K562 (cell line): ENCODE measurements at regions not wholly inside any gene's neighbourhood (a gene's known extent, or its start where the extent isn't known, plus 50 kb on each side); places are given as distances from the start of the nearest gene placed in this dataset.

ENCODE experiments used
- ATAC-seq: fragments of 200-7000 bp; cut with Tn5 transposase; 3 replicates; pipeline ENCODE4 v1.9.1; 2020; ENCODE audit warnings: moderate library complexity
- BruUV-seq: library from RNA; stranded (reverse); fragments of 400-500 nt; replicated peaks from 2 replicates; lab custom pipeline; 2021; lab: Mats Ljungman, UMichigan
- CTCF ChIA-PET: fragments of 300-600 bp; formaldehyde crosslinking; extraction: SDS; loops from one replicate; lab custom pipeline; 2021; ENCODE audit warnings: low intra/inter-chr PET ratio; lab: Yijun Ruan, JAX
- POLR2A ChIA-PET: fragments of 300-600, 350-650 bp; sonication (Branson Sonifier 250); formaldehyde crosslinking; extraction: SDS; loops from one replicate; lab custom pipeline; 2021; ENCODE audit warnings: antibody characterized with exemption, inconsistent platforms; lab: Yijun Ruan, JAX
- DNase-seq, 4 experiments: peaks; one replicate each; pipeline versions ENCODE4 v3.0.0 to v3.0.0-alpha.2; 2011 to 2018; ENCODE audit warnings: low spot score in 3 of 4, mixed read lengths in 3 of 4; ENCODE audit errors: extremely low read depth in 1 of 4
- FAIRE-seq: peaks from 2 replicates; lab custom pipeline; 2011; peaks lifted over from hg19 to GRCh38; lab: Jason Lieb, UNC
- H2AFZ ChIP-seq: 2 replicates; pipeline ENCODE4 v1.6.0; 2011; ENCODE audit warnings: low read depth, low read length, control low read depth, inconsistent platforms
- H3K27ac ChIP-seq: fragments of 200-600 bp; 3 replicates; pipeline ENCODE4 v1.8.0; 2011; ENCODE audit warnings: low read depth, mild to moderate bottlenecking, control low read depth, inconsistent platforms, low read length, moderate library complexity, mixed read lengths; ENCODE audit errors: extremely low read depth
- H3K27me3 ChIP-seq, 2 experiments: fragments of 300-600 bp in 1 of 2; 2 replicates in 1 of 2; 3 replicates in 1 of 2; pipeline versions ENCODE4 v1.6.0 to v1.8.0; 2011; ENCODE audit warnings: inconsistent platforms in 2 of 2, low read length in 2 of 2, mild to moderate bottlenecking in 1 of 2, mixed read lengths in 1 of 2, moderate library complexity in 1 of 2; ENCODE audit not compliant: control insufficient read depth in 2 of 2, insufficient read depth in 2 of 2
- H3K36me3 ChIP-seq: fragments of 300-600 bp; 3 replicates; pipeline ENCODE4 v1.8.0; 2011; ENCODE audit warnings: mild to moderate bottlenecking, low read length, inconsistent platforms; ENCODE audit not compliant: control insufficient read depth, insufficient read depth
- H3K4me1 ChIP-seq, 2 experiments: fragments of 200-600 bp in 1 of 2; replicated peaks in 1 of 2; 2 replicates in 1 of 2; 3 replicates in 1 of 2; pipeline versions ENCODE4 v1.5.1 to v1.8.0; 2011; ENCODE audit warnings: inconsistent platforms in 2 of 2, low read length in 2 of 2, mild to moderate bottlenecking in 1 of 2, mixed read lengths in 1 of 2, moderate library complexity in 1 of 2; ENCODE audit not compliant: control insufficient read depth in 2 of 2, insufficient read depth in 2 of 2
- H3K4me2 ChIP-seq: 2 replicates; pipeline ENCODE4 v1.6.1; 2011; ENCODE audit warnings: low read length, control low read depth, inconsistent platforms, mixed read lengths; ENCODE audit not compliant: insufficient read depth
- H3K4me3 ChIP-seq: fragments of 200-600 bp; sonication (generic), shearing (Covaris generic); 2 replicates; pipeline ENCODE4 v1.5.1; 2016; ENCODE audit warnings: control low read depth, inconsistent platforms
- H3K79me2 ChIP-seq: fragments of 200-600 bp; 3 replicates; pipeline ENCODE4 v1.8.0; 2011; ENCODE audit warnings: low read length, inconsistent platforms; ENCODE audit not compliant: control insufficient read depth, insufficient read depth
- H3K9ac ChIP-seq, 2 experiments: 2 replicates each; pipeline versions ENCODE4 v1.6.0 to v1.6.1; 2011; ENCODE audit warnings: low read depth in 2 of 2, low read length in 2 of 2, control low read depth in 1 of 2, inconsistent platforms in 1 of 2, mild to moderate bottlenecking in 1 of 2, mixed read lengths in 1 of 2; ENCODE audit not compliant: insufficient read depth in 1 of 2
- H3K9me1 ChIP-seq: one replicate; pipeline ENCODE4 v1.6.0; 2011; ENCODE audit warnings: inconsistent platforms, mild to moderate bottlenecking, low read length, moderate library complexity; ENCODE audit not compliant: control insufficient read depth, insufficient read depth
- H3K9me3 ChIP-seq: replicated peaks from 2 replicates; pipeline ENCODE4 v1.5.1; 2011; ENCODE audit warnings: low read depth, low read length, inconsistent platforms; ENCODE audit not compliant: control insufficient read depth, insufficient read depth
- H4K20me1 ChIP-seq: replicated peaks from 2 replicates; pipeline ENCODE4 v1.6.1; 2011; ENCODE audit warnings: low read length, inconsistent platforms, mixed read lengths; ENCODE audit not compliant: control insufficient read depth, insufficient read depth
- BCL6 ChIP-seq: fragments of 250-450 bp; sonication (Bioruptor Pico); IDR thresholded peaks from 2 replicates; pipeline ENCODE4 v1.4.0; 2020
- CBX5 ChIP-seq: IDR thresholded peaks from 2 replicates; pipeline ENCODE4 v1.6.1; 2014; ENCODE audit warnings: low read depth, borderline replicate concordance
- E4F1 ChIP-seq: fragments of 250-450 bp; sonication (Bioruptor Pico); IDR thresholded peaks from 2 replicates; pipeline ENCODE4 v1.5.0; 2021; ENCODE audit warnings: mild to moderate bottlenecking, borderline replicate concordance
- GABPA ChIP-seq: fragments of 200-800 bp; sonication (Bioruptor generic); conservative IDR thresholded peaks from 2 replicates; pipeline ENCODE4 v1.6.1; 2016; ENCODE audit warnings: low read depth, missing genetic modification characterization, missing compliant biosample characterization
- GTF2E2 ChIP-seq: fragments of 200-800 bp; sonication (Bioruptor generic); IDR thresholded peaks from 2 replicates; pipeline ENCODE4 v1.6.1; 2016; ENCODE audit warnings: missing genetic modification characterization, missing compliant biosample characterization
- HIVEP1 ChIP-seq: fragments of 250-450 bp; sonication (Bioruptor Pico); IDR thresholded peaks from 2 replicates; pipeline ENCODE4 v1.4.0; 2020; ENCODE audit warnings: mild to moderate bottlenecking
- HMGN3 ChIP-seq: IDR thresholded peaks from 2 replicates; pipeline ENCODE4 v1.6.1; 2011; ENCODE audit warnings: borderline replicate concordance, low read depth, mild to moderate bottlenecking, mixed read lengths, low read length; ENCODE audit not compliant: insufficient read length; ENCODE audit errors: extremely low read depth
- IRF9 ChIP-seq: fragments of 450-650 bp; IDR thresholded peaks from 2 replicates; pipeline ENCODE4 v1.6.1; 2016; ENCODE audit warnings: missing biosample characterization, missing genetic modification characterization
- KDM4B ChIP-seq, 2 experiments: fragments of 450-650 bp in 1 of 2; sonication (generic) in 1 of 2; IDR thresholded peaks; 2 replicates each; pipeline ENCODE4 v1.6.1; 2016 to 2017; ENCODE audit warnings: borderline replicate concordance in 2 of 2, antibody characterized with exemption in 1 of 2, low read depth in 1 of 2, mild to moderate bottlenecking in 1 of 2
- MIER1 ChIP-seq: fragments of 450-650 bp; IDR thresholded peaks from 2 replicates; pipeline ENCODE4 v1.6.1; 2016; ENCODE audit warnings: antibody characterized with exemption, mild to moderate bottlenecking, low read depth
- MTA3 ChIP-seq: fragments of 450-650 bp; formaldehyde crosslinking; IDR thresholded peaks from 2 replicates; pipeline ENCODE4 v1.6.1; 2017; ENCODE audit warnings: mild to moderate bottlenecking, borderline replicate concordance
- PHTF2 ChIP-seq: fragments of 250-450 bp; sonication (Bioruptor Pico); IDR thresholded peaks from 2 replicates; pipeline ENCODE4 v1.5.0; 2021; ENCODE audit warnings: mild to moderate bottlenecking
- RNF2 ChIP-seq: sonication (generic); IDR thresholded peaks from 2 replicates; pipeline ENCODE4 v1.6.1; 2016
- SIRT6 ChIP-seq: IDR thresholded peaks from one replicate; pipeline ENCODE4 v1.6.1; 2012; ENCODE audit warnings: low read depth, mild to moderate bottlenecking, control low read depth, inconsistent platforms, low read length, moderate library complexity
- SOX6 ChIP-seq: fragments of 450-650 bp; IDR thresholded peaks from 2 replicates; pipeline ENCODE4 v1.6.1; 2014; ENCODE audit warnings: mild to moderate bottlenecking
- SRSF3 ChIP-seq: fragments of 200-400 bp; formaldehyde crosslinking; IDR thresholded peaks from 2 replicates; pipeline ENCODE4 v1.6.1; 2016; ENCODE audit warnings: mild to moderate bottlenecking, low read length, moderate library complexity; ENCODE audit not compliant: insufficient read depth
- THAP12 ChIP-seq: fragments of 250-450 bp; sonication (Bioruptor Pico); IDR thresholded peaks from 2 replicates; pipeline ENCODE4 v1.9.0; 2021; ENCODE audit warnings: mild to moderate bottlenecking, inconsistent platforms
- ZNF143 ChIP-seq: sonication (generic); formaldehyde crosslinking; IDR thresholded peaks from 2 replicates; pipeline ENCODE4 v1.9.0; 2022; ENCODE audit warnings: mild to moderate bottlenecking, missing genetic modification reagents
- WGBS: fragments of 100-300 bp; shearing (Covaris generic); methylation state at CpG from one replicate; pipeline ENCODE4 v1.1.6; 2016; ENCODE audit warnings: low coverage, mixed read lengths; ENCODE audit not compliant: insufficient coverage; ENCODE audit errors: missing lambda C conversion rate; 5-methylcytosine and 5-hydroxymethylcytosine counted together
- in situ Hi-C: fragments of 300-500 bp; cut with MboI; formaldehyde crosslinking; loops from 4 replicates; pipeline ENCODE4 v1.15.0; 2018; ENCODE audit warnings: inconsistent platforms, mixed read lengths
- intact Hi-C: fragments of 100-400 bp; cut with micrococcal nuclease; formaldehyde crosslinking; loops from 2 replicates; pipeline ENCODE4 v1.14.2; 2022

GRCh38 chr18:77547757-77548156 lies 298.1 kb downstream of the GALR1 start (continued):
- TF ChIP-seq KDM4B (IDR thresholded peaks at IDR 0.05; ENCODE audit: borderline replicate concordance in 2 of 2, low read depth in 1 of 2) (no peak), SOX6 (no peak), BCL6 (CRISPR knock-in tag) (no peak), RNF2 (no peak)

- Histone ChIP-seq H3K79me2 (no peaks in the 10 kb centered on the region), H3K9me3 (no peaks in the 10 kb centered on the region), H3K4me2 (no peak overlapping the region), H4K20me1 (no peaks in the 10 kb centered on the region), H3K4me3 (no peak overlapping the region), H3K9ac (no peak overlapping the region), H3K27ac (no peak overlapping the region), H3K9me1 (no peaks in the 10 kb centered on the region), H3K27me3 (no peaks in the 10 kb centered on the region), H3K4me1 (no peaks in the 10 kb centered on the region), H3K36me3 (no peaks in the 10 kb centered on the region), H2AFZ (no peak overlapping the region)
- intact Hi-C loops, result no loop called here
- DNase-seq, result no peak
- in situ Hi-C loops, result no loop called here
- CTCF ChIA-PET, result no interaction called here
- WGBS, result 3% methylated on average over 5 of the region's 8 CpGs
- FAIRE-seq, result no peak
- POLR2A ChIA-PET, result no interaction called here
- ATAC-seq, result no peak
- BruUV-seq, result no TSS peak
- TF ChIP-seq SRSF3 (no peak), MTA3 (no peak), GABPA (no peak), PHTF2 (no peak), ZNF143 (CRISPR knock-in tag) (no peak), E4F1 (CRISPR knock-in tag) (no peak), THAP12 (CRISPR knock-in tag) (no peak), HMGN3 (no peak), IRF9 (tag) (no peak), MIER1 (no peak), GTF2E2 (tag) (no peak), HIVEP1 (CRISPR knock-in tag) (no peak), SIRT6 (no peak), CBX5 (no peak)
Measured at GRCh38 chr18:77548790-77549420, 299.3 kb downstream of the GALR1 start.
